GM10248 (cell line): ENCODE measurements at regions not wholly inside any gene's neighbourhood (a gene's known extent, or its start where the extent isn't known, plus 50 kb on each side); places are given as distances from the start of the nearest gene placed in this dataset.

Experiments
- CTCF ChIA-PET: fragments of 300-600 bp; sonication (Branson Sonifier 250); formaldehyde crosslinking; extraction: SDS; loops from one replicate; lab custom pipeline; 2021; ENCODE audit warnings: antibody characterized with exemption; lab: Yijun Ruan, JAX
- POLR2A ChIA-PET: fragments of 350-650 bp; sonication (Branson Sonifier 250); formaldehyde crosslinking; extraction: SDS; loops from one replicate; lab custom pipeline; 2020; ENCODE audit warnings: antibody characterized with exemption; lab: Yijun Ruan, JAX
- DNase-seq: peaks from one replicate; pipeline ENCODE4 v3.0.0; 2012; ENCODE audit errors: extremely low spot score
- CTCF ChIP-seq: IDR thresholded peaks from 2 replicates; pipeline ENCODE4 v1.5.1; 2012; ENCODE audit warnings: mild to moderate bottlenecking, low read depth; ENCODE audit errors: extremely low read depth, missing control alignments, control extremely low read depth

- CTCF ChIA-PET: interaction anchor here (1.0 kb wide), 1 partner anchor 26 kb away, joined by 3 read pairs; no protein-coding TSS in a partner anchor
- TF ChIP-seq CTCF: no peak
- POLR2A ChIA-PET: no interaction called here
- DNase-seq: no peak
Observed at GRCh38 chr2:45278365-45279078, 269.3 kb upstream of the SIX2 start.

GRCh38 chr2:45276914-45277313, 267.7 kb upstream of the SIX2 start:
- no peak for DNase-seq
- ChIA-PET CTCF (interaction anchor here (2.0 kb wide), 1 partner anchor 13 kb away, joined by 4 read pairs; no protein-coding TSS in a partner anchor), POLR2A (no interaction called here)
- TF ChIP-seq CTCF: no peak

- no peak for DNase-seq
- no peak for TF ChIP-seq CTCF
- POLR2A ChIA-PET: no interaction called here
- CTCF ChIA-PET: interaction anchor here (2.0 kb wide), 1 partner anchor 14 kb away, joined by 4 read pairs; no protein-coding TSS in a partner anchor
Observed at GRCh38 chr2:45275806-45276205, 266.6 kb upstream of the SIX2 start.

GRCh38 chr2:45275242-45275805, 266.1 kb upstream of the SIX2 start:
- DNase-seq: no peak
- POLR2A ChIA-PET: no interaction called here

GRCh38 chr2:45274250-45274926, 265.1 kb upstream of the SIX2 start:
- CTCF ChIA-PET: interaction anchor here (1.0 kb wide), 1 partner anchor 11 kb away, joined by 5 read pairs; no protein-coding TSS in a partner anchor

More at GRCh38 chr2:45275242-45275805, 266.1 kb upstream of the SIX2 start:
- no peak for TF ChIP-seq CTCF
- CTCF ChIA-PET: no interaction called here

More at GRCh38 chr2:45274250-45274926, 265.1 kb upstream of the SIX2 start:
- no peak for DNase-seq
- POLR2A ChIA-PET: no interaction called here
- TF ChIP-seq CTCF: no peak
